ENCODE measurements at regions not wholly inside any gene's neighbourhood (a gene's known extent, or its start where the extent isn't known, plus 50 kb on each side); places are given as distances from the start of the nearest gene placed in this dataset.
"Not testable (repeated sequence)": the region's sequence is repeated elsewhere in the genome, so short reads cannot be mapped to it uniquely, and the experiment has no call there.

DNA sequence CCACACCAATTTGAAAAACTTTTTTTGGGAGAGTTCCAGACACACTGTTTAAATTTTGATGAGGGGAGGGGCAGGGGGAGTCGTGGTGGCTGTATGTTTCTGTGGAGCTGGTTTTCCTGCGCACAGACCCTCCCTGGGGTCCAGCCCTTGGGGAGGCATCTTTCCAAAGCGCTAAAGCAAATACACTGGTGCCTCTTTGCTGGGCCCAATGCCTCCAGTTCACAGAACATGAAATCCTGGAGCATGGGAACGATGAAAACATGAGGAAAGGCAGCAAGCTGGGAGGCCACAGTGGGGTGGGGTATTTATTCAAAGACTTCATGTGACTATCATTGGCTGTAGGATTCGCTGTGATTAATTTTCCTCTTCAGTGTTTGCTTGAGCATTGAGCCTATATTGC is 135.3 kb downstream of the CCDC34 start:
- no peak overlapping the region for H3K27ac ChIP-seq (ENCODE audit: low read depth in 2 of 2, low read length in 1 of 2)
- H3K4me1 ChIP-seq (ENCODE audit: control insufficient read depth in 1 of 2, insufficient read depth in 2 of 2, low read depth in 1 of 2, low read length in 1 of 2), result no peaks in the 10 kb centered on the region; a peak in 2 of 4 replicates
- no peak overlapping the region for H3K4me3 ChIP-seq (ENCODE audit: low read depth in 2 of 2, low read length in 1 of 2)
- no peak overlapping the region for H2AFZ ChIP-seq (ENCODE audit: low read depth)
- CTCF ChIA-PET, result interaction anchor here (1.5 kb wide), 1 partner anchor 69 kb away, joined by 4 read pairs; no protein-coding TSS in a partner anchor
- no peaks in the 10 kb centered on the region for H3K9me2 ChIP-seq
- no peaks in the 10 kb centered on the region for H3F3A ChIP-seq (replicated peaks; ENCODE audit: insufficient read depth)
- 58% methylated on average over 4 of the region's 5 CpGs for WGBS (ENCODE audit: low lambda C conversion rate)
- H3K4me2 ChIP-seq, result no peak overlapping the region
- TF ChIP-seq, protein P1, sequence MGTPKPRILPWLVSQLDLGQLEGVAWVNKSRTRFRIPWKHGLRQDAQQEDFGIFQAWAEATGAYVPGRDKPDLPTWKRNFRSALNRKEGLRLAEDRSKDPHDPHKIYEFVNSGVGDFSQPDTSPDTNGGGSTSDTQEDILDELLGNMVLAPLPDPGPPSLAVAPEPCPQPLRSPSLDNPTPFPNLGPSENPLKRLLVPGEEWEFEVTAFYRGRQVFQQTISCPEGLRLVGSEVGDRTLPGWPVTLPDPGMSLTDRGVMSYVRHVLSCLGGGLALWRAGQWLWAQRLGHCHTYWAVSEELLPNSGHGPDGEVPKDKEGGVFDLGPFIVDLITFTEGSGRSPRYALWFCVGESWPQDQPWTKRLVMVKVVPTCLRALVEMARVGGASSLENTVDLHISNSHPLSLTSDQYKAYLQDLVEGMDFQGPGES (IDR thresholded peaks at IDR 0.05; ENCODE audit: low read depth, low read length), result no peak
- no peaks in the 10 kb centered on the region for H3K9me3 ChIP-seq
- H3K79me2 ChIP-seq (ENCODE audit: insufficient read depth), result no peaks in the 10 kb centered on the region
- no peaks in the 10 kb centered on the region for H3K27me3 ChIP-seq (ENCODE audit: insufficient read depth)
- no peak overlapping the region for H3K9ac ChIP-seq
- no peak for DNase-seq
- H4K20me1 ChIP-seq (ENCODE audit: insufficient read depth), result no peaks in the 10 kb centered on the region
- POLR2A ChIA-PET, result no interaction called here
- H3K36me3 ChIP-seq (replicated peaks in 1 of 2; ENCODE audit: control insufficient read depth in 1 of 2, insufficient read depth in 2 of 2, low read length in 1 of 2), result no peaks in the 10 kb centered on the region

DNA sequence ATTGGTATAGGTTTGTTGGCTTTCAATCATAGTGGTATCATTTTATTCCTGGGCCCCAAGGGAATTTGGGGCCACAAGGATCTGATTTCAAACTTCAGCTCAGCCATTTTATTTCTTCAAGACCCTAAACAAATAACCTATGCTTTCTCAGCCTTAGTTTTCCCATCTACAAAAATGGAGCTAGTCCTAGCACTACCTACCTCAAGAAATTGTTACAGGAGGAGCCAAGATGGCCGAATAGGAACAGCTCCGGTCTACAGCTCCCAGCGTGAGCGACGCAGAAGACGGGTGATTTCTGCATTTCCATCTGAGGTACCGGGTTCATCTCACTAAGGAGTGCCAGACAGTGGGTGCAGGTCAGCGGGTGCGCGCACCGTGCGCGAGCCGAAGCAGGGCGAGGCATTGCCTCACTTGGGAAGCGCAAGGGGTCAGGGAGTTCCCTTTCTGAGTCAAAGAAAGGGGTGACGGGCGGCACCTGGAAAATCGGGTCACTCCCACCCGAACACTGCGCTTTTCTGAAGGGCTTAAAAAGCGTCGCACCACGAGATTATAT is 143.5 kb downstream of the CCDC34 start:
- H3K9me2 ChIP-seq; POLR2A ChIA-PET; H3K79me2 ChIP-seq (ENCODE audit: insufficient read depth); H4K20me1 ChIP-seq (ENCODE audit: insufficient read depth); CTCF ChIA-PET; H3K27me3 ChIP-seq (ENCODE audit: insufficient read depth); DNase-seq; H3K9me3 ChIP-seq; H3K36me3 ChIP-seq (replicated peaks in 1 of 2; ENCODE audit: control insufficient read depth in 1 of 2, insufficient read depth in 2 of 2, low read length in 1 of 2): not testable (repeated sequence)
- Histone ChIP-seq H2AFZ (ENCODE audit: low read depth) (peak overlapping the region; percentile 63; the same call in 1 of the 2 replicates), H3K27ac (ENCODE audit: low read depth in 2 of 2, low read length in 1 of 2) (peak overlapping the region in 1 of 2 experiments; percentile 99; a peak in 3 of 4 replicates), H3K4me3 (ENCODE audit: low read depth in 2 of 2, low read length in 1 of 2) (peak overlapping the region in 1 of 2 experiments; percentile 10; a peak in 1 of 4 replicates), H3F3A (replicated peaks; ENCODE audit: insufficient read depth) (peaks cover 28% of the 10 kb centered on the region), H3K4me1 (ENCODE audit: control insufficient read depth in 1 of 2, insufficient read depth in 2 of 2, low read depth in 1 of 2, low read length in 1 of 2) (peaks cover 24 to 48% of the 10 kb centered on the region in 2 experiments), H3K4me2 (peak overlapping the region; percentile 77; the same call in 1 of the 2 replicates), H3K9ac (peak overlapping the region; percentile 73)
- 98% methylated on average over 7 of the region's 24 CpGs for WGBS (ENCODE audit: low lambda C conversion rate)

DNA sequence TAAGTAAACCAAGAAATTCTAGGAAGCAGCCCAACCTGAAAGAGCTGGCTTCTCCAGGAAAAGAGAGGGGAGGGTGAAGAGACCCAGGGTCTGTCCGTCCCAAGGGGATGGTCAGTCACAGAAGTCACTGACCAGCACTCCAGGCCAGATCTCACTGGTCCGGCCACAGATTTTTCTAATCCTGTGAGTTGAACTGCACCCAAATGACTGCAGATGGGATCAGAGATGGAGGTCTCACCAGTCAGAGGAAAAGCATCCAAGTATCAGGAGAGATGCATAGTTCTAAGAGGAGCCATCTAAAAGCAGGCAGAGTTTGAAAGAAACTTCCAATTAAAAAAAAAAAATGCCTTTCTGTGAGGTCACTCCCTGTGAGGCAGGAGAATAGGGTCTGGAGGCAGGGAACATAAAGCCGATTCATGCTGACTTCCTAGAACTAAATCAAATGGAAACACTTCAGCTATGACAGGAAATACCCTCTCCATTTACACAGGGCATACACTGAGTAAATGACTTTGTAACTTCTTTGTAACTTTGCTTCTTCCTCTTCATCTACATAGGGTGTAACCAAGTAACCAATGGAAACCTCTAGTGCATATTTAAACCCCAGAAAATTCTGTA is 144.5 kb downstream of the CCDC34 start:
- CTCF ChIA-PET, result interaction anchor here (2.3 kb wide), 1 partner anchor 267 kb away, joined by 7 read pairs; no protein-coding TSS in a partner anchor
- DNase-seq, result no peak
- H3K9me2 ChIP-seq, result no peaks in the 10 kb centered on the region
- peak overlapping the region; percentile 73 for H3K9ac ChIP-seq
- no peaks in the 10 kb centered on the region for H3K36me3 ChIP-seq (replicated peaks in 1 of 2; ENCODE audit: control insufficient read depth in 1 of 2, insufficient read depth in 2 of 2, low read length in 1 of 2)
- WGBS (ENCODE audit: low lambda C conversion rate), result 21% methylated on average over 3 of the region's 3 CpGs
- H3K4me2 ChIP-seq, result peak overlapping the region; percentile 77
- H3K9me3 ChIP-seq, result no peaks in the 10 kb centered on the region
- H3F3A ChIP-seq (replicated peaks; ENCODE audit: insufficient read depth), result peaks cover 31% of the 10 kb centered on the region
- H3K27me3 ChIP-seq (ENCODE audit: insufficient read depth), result no peaks in the 10 kb centered on the region
- H2AFZ ChIP-seq (ENCODE audit: low read depth), result peak overlapping the region; percentile 78
- no peaks in the 10 kb centered on the region for H3K79me2 ChIP-seq (ENCODE audit: insufficient read depth)
- peak overlapping the region; percentile 50 to 99 for H3K27ac ChIP-seq (ENCODE audit: low read depth in 2 of 2, low read length in 1 of 2)
- H3K4me3 ChIP-seq (ENCODE audit: low read depth in 2 of 2, low read length in 1 of 2), result no peak overlapping the region; a peak in 1 of 4 replicates
- no peaks in the 10 kb centered on the region for H4K20me1 ChIP-seq (ENCODE audit: insufficient read depth)
- peaks cover 24 to 54% of the 10 kb centered on the region in 2 experiments for H3K4me1 ChIP-seq (ENCODE audit: control insufficient read depth in 1 of 2, insufficient read depth in 2 of 2, low read depth in 1 of 2, low read length in 1 of 2)
- POLR2A ChIA-PET, result no interaction called here
- TF ChIP-seq RXRA (IDR thresholded peaks at IDR 0.05; ENCODE audit: borderline replicate concordance, low read depth) (peak; percentile 40; the same call in 1 of the 2 replicates), FOXM1 (IDR thresholded peaks at IDR 0.05; ENCODE audit: low read depth) (peak; percentile 63; the same call in 1 of the 2 replicates), MEF2A (IDR thresholded peaks at IDR 0.05; ENCODE audit: borderline replicate concordance, low read depth) (0 out of 2 replicates have a peak, but pooled peaks have one; percentile 28), SMC3 (IDR thresholded peaks at IDR 0.05; ENCODE audit: low read depth, low read length) (no peak), ELF1 (IDR thresholded peaks at IDR 0.05) (0 out of 2 replicates have a peak, but pooled peaks have one; percentile 22), RCOR1 (IDR thresholded peaks at IDR 0.05; ENCODE audit: low read length) (no peak), TEAD4 (IDR thresholded peaks at IDR 0.05; ENCODE audit: borderline replicate concordance, insufficient read depth) (peak; percentile 61), NRF1 (IDR thresholded peaks at IDR 0.05; ENCODE audit: low read depth, low read length) (no peak), RAD21 (IDR thresholded peaks at IDR 0.05; ENCODE audit: low read length) (no peak)
- TF ChIP-seq, protein P2, sequence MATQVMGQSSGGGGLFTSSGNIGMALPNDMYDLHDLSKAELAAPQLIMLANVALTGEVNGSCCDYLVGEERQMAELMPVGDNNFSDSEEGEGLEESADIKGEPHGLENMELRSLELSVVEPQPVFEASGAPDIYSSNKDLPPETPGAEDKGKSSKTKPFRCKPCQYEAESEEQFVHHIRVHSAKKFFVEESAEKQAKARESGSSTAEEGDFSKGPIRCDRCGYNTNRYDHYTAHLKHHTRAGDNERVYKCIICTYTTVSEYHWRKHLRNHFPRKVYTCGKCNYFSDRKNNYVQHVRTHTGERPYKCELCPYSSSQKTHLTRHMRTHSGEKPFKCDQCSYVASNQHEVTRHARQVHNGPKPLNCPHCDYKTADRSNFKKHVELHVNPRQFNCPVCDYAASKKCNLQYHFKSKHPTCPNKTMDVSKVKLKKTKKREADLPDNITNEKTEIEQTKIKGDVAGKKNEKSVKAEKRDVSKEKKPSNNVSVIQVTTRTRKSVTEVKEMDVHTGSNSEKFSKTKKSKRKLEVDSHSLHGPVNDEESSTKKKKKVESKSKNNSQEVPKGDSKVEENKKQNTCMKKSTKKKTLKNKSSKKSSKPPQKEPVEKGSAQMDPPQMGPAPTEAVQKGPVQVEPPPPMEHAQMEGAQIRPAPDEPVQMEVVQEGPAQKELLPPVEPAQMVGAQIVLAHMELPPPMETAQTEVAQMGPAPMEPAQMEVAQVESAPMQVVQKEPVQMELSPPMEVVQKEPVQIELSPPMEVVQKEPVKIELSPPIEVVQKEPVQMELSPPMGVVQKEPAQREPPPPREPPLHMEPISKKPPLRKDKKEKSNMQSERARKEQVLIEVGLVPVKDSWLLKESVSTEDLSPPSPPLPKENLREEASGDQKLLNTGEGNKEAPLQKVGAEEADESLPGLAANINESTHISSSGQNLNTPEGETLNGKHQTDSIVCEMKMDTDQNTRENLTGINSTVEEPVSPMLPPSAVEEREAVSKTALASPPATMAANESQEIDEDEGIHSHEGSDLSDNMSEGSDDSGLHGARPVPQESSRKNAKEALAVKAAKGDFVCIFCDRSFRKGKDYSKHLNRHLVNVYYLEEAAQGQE (IDR thresholded peaks at IDR 0.05; ENCODE audit: low read depth, low read length), result no peak
- TF ChIP-seq, protein P3, sequence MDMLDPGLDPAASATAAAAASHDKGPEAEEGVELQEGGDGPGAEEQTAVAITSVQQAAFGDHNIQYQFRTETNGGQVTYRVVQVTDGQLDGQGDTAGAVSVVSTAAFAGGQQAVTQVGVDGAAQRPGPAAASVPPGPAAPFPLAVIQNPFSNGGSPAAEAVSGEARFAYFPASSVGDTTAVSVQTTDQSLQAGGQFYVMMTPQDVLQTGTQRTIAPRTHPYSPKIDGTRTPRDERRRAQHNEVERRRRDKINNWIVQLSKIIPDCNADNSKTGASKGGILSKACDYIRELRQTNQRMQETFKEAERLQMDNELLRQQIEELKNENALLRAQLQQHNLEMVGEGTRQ (IDR thresholded peaks at IDR 0.05; ENCODE audit: borderline replicate concordance, low read depth, low read length), result no peak
- TF ChIP-seq, protein P4, sequence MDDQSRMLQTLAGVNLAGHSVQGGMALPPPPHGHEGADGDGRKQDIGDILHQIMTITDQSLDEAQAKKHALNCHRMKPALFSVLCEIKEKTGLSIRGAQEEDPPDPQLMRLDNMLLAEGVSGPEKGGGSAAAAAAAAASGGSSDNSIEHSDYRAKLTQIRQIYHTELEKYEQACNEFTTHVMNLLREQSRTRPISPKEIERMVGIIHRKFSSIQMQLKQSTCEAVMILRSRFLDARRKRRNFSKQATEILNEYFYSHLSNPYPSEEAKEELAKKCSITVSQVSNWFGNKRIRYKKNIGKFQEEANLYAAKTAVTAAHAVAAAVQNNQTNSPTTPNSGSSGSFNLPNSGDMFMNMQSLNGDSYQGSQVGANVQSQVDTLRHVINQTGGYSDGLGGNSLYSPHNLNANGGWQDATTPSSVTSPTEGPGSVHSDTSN (IDR thresholded peaks at IDR 0.05), result peak; percentile 60

All from SK-N-SH (cell line).